SIG-M5 (cell line): ENCODE measurements at regions not wholly inside any gene's neighbourhood (a gene's known extent, or its start where the extent isn't known, plus 50 kb on each side); places are given as distances from the start of the nearest gene placed in this dataset.

Experiments used
- DNase-seq: peaks from one replicate; lab custom pipeline; 2025; lab: John Stamatoyannopoulos, UW

DNA sequence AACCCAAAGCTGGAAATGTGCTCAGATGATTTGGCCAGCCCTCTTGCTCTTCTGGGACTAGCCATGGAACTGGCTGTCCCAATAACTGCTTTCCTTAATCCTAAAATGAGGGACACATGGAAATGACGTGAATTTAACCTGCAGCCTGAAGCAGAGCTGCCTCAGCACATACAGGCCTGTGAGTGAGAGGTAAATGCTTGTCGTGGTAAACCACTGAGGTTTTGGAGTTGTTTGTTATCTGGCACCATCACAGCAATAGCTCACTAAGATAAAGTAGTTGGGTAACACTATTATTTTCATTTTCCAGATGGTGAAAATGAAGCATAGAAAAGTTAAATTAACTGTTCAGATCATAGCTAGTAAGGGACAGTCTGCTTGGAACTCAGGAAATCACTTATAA lies 333.4 kb upstream of the CHD6 start:
- no peak for DNase-seq

DNA sequence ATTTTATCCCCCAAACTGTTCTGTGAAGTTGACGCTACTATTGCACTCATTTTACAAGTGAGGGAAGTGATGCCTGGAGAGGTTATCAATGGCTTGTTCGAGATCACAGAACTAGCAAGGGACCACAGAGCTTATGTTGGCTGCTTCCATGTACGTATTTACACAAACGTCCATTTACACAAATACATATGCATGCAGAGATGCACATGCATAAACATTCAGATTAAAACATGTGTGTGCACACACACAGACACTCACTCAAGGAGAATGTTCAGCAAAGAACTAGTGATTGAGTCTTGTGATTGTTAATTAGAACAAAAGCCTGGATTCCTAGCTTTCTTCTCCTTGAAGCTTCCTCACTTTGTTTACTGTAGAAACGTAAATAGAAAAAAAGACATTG lies 321.5 kb upstream of the CHD6 start:
- DNase-seq, result no peak

DNA sequence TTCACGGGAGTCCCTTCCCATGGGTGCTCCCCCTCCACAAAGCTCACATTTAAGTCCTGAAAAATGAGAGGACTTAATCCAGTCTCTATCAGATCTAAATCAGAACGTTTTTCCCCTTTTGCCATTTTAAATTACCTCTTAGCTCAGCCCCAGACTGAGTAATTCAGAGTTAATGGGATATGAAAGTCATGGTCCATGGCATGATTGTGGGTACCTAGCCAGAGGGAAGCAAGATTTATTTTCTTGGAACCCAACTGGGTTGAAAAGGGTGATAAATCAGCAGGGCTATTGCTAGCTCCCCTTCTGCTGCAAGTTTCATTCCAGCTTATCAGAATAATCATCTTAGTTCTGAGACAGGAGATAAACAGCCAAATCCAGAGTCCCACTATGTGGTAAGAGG lies 320.2 kb upstream of the CHD6 start:
- DNase-seq, result no peak

DNA sequence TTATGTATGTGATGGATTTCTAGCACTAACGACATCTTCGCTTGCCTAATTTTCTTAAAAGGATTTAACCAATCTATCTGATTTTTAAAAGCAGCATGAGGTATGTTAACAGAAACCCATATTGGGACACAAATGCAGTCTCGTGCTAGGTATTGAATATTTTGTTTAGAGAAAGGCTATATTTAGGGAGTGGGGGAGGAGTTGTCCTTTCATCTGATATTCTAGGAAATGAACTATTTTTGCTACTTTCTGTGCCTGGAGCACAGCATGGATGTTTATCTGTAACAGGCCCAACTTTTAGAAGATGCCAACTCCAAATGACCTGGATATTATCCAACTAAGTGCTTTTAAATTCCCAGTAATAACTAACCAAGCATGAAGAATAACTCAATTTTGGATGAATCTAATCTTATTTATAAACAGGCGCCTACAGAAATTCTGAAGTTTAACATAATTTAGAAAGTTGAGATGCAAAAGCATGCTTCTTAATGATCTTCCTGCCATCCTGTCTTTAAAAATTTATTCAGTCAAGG lies 317.1 kb upstream of the CHD6 start:
- no peak for DNase-seq

DNA sequence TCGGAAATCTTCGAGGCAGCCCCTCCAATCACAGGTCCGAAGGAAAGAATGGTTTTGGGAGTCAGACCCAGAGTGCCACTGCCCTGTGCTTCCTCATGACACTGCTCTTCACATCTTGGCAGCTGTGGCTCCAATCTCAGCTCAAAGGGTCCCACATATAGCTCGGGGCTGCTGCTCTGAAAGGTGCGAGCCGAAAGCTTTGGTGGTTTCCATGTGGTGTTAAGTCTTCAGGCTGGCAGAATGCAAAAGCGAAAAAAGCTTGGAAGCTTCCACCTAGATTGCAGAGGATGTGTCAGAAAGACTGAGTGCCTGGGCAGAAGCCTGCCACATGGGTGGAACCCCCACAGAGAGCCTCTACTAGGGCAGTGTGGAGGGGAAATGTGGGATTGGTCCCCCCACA lies 314.3 kb upstream of the CHD6 start:
- no peak for DNase-seq

DNA sequence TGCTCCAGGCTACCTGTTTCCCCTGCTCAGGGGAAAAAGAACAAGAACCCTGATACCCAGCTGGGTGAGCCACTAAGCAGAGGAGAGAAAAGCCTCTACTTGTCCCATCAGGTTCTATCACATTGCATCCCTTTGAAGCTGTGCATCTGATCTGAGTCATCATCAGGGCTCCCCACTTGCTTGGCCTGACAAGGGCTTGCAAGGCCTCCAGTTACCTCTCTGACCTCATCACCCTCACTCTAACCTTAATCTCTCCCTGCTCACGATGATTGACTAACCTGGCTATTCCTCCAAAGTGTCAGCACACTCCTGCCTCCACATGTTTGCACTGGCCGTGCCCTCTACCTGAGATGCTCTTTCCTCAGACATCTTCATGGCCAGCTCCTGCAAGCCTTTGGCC lies 309.5 kb upstream of the CHD6 start:
- DNase-seq, result no peak

DNA sequence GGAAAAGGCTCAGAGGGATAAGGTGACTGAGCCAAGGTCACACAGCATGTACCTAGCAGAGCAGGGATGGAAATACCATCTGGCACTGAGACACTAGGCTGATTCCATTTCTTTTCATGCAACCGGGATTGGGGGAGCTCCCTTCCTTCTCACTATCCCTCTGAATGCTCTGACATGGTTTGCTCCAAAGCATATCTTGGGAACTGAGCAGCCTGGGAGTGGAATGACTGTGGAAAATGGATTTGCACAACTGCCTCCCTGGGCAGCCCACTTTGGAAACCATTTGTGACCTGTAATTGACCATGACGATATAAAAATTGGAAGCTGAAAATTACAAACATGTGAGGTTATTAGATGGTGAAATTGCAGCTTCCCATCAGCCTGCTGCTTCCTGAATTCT lies 309.0 kb upstream of the CHD6 start:
- DNase-seq, result no peak

DNA sequence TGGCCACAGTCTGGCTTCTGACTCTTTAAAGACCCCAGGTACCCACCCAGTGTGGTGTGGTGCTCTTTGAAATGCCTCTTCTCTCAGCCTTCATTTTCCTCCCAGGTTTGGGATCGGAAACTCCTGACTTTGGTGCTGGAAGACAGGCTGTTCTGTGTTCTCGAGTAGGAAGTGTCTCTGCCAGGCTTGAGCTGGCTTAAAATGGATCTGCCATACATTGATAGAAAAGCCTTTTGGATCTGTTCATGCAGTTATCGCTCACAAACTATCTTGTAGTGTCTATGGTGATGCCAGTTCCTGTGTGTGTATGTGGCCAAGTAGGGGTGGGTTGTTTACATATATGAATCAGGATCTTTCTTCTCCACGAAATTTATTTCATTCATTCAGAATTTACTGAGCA lies 307.3 kb upstream of the CHD6 start:
- DNase-seq, result no peak

DNA sequence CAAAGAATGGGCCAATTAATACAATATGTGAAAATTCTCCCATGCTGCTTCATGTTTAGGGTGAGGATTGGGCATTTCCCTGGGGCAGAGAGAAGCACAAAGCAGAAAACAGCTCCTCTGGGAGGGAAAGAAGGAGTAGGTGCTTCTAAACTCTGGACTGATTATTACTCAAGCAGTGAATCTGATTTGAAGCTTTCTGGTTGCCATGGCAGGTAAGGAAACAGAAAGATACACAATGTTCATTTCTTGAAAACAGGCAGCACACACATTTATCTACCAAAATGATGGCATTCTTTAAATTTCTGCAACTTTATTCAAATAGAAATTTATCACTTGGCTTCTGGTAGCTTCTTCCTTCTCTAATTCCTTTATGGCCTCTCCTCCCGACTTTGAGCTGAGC lies 305.4 kb upstream of the CHD6 start:
- DNase-seq, result no peak

DNA sequence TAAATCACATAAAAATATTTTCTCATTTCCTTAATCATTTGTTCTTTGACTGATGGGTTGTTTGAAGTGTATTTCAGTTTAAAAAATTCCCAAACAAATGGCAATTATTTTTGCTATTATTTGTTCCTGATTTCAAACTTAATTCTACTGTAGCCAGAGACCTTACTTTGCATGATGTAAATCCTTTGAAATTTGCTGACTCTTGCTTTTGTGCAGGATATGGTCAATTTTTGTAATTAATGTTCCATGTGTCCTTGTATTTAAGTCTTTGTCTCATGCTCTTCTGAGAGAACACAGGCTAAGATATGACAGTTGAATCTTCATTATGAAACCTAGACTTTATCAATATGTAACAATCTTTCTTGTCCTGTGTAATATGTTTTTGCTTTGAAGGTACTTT lies 295.0 kb upstream of the CHD6 start:
- DNase-seq, result no peak

DNA sequence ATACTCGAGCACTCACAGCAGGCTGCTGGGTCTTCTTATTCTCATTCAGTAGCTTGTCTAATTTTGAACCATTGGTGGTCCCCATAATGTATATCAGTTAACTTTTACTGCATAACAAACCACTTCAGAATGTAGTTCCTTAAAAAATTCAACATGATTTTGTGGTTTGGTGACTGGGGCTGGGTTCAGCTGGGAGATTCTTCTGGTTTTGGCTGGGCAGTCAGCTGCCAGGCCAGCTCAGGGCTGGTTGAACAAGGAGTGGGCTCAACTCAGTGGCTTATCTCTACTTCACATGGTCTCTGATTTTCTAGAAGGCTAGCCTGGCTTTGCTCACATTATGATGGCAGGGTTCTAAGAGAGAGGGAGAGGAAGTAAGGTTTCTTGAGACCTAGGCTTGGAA lies 292.4 kb upstream of the CHD6 start:
- no peak for DNase-seq

DNA sequence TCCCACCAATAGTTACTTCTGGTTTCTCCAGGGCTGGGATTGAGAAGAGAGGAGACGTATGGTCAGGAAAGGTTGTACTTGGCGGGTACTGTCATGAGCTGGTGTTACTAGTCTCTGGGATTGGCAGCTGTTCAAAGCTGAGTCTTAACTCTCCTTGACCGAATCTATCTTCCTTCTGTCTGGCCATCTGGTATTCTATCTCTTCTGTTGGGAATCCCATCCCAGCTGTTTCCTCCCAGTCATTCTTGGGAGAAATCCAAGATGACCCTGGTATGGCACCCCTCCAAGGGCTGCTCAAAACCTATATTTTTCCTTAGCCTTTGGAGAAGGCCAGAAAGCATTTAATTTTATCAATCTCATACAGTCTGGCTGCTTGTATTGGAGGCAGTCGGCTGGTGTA lies 287.0 kb upstream of the CHD6 start:
- DNase-seq, result no peak

DNA sequence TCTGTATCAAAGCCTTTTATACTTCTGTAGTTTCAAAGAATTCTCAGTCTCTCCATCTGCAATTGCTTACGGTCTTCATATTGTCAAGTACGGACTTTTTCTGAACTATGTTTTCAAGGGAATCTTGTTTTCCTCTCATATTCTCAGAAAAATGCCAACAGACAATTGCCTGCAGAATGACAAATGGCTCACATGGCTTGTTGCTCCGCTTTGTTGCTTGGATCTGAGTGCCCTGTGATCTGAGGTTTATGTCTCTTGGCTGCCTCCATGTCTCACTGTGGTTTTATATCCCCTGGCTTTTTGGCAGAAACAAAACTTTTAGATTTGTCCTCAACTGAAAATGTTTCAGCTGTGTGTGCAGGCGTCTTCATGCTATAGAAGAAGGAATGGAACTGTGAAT lies 285.4 kb upstream of the CHD6 start:
- no peak for DNase-seq

DNA sequence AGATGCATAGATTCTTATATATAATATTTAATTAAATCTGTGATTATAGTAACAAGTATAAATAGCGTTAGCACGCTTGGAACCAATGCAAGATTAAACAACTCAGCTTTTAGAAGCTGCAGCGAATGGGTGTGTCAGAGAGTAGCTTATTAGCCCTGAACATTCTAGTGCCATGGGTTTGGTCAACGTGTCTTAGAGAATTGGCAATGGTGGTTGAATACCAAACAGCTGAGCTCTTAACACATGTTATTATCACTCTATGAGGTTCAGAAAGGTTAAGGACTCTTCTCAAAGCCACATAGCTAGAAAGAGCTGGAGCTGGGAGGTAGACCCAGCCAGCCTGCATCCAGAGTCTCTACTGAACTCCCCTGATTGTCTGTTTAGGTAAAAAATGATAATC lies 284.2 kb upstream of the CHD6 start:
- no peak for DNase-seq

DNA sequence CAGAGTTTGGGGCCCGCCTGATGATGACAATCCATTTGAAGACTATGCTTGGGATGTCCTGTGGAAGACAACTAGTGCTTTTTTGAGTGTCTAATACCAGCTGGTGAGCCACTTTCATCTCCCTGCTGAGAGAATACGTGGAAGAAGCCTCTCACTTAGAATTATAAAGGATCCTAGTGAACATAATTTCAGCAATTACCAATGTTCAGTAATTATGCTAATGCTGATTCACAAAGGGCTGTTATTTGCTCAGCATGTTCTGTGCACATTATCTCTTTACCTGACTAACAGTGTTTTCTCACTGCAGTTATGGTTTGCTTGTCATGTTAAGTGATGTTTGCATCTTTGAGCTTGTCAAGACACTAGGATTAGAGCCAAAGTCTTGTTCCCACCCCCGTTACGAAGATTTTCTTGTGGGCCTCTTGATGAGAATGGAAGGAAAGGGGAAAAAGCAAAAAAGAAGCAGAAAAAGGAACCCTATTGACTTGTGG lies 282.1 kb upstream of the CHD6 start:
- no peak for DNase-seq

DNA sequence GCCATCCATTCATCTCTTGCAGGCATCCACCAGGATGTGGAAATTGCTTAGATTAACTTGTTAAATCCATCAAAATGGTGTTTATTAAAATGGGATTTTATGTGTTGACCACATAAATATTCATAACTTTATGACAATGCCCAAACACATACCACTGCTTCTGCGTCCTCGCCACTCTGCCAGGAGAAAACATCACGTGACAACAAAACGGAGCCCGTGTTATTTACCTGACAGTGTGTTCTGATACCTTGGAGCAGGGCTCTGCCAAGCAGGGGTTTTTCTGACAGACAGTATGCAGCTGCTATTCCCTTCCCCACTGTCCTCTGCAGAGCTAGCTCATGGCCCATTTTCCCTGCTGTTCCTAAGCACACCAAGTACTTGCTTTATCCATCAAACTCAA lies 279.5 kb upstream of the CHD6 start:
- DNase-seq, result no peak

DNA sequence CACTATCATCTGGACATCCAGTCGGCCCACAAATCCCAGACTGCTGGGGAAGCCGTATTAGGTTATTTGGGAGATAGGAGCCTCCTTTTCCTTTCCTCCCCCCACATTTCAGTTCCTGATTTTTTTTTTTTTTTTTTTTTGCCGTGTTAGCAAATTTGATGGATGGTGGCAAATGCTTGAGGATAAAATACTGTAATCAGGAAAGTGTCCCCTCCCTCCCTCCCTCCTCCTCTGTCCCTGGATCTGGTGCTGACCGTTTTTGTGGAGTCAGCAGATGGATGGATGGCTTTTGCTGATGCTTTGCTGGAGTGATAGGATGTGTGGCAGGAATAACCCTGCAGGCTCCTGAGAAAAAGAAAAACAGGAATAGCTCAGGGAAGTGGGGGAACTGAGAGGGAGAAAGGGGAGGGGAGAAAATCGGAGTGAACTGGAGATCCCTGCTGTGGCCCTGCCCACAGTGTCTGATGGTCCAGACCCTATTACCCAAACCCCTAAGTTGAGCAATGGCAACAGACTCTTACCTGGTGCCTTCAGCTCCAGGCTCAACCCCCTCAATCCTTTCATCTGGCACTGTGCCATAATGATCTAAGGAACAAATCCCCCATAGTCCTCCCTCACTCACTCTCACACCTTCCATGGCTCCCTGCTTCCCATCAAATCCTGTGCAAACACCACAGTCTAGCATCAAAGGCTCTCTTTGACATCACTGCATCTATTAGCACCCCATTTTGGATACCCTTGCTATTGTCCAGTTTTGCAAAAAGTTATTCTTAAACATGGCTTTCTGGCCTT lies 277.3 kb upstream of the CHD6 start:
- DNase-seq, result no peak

DNA sequence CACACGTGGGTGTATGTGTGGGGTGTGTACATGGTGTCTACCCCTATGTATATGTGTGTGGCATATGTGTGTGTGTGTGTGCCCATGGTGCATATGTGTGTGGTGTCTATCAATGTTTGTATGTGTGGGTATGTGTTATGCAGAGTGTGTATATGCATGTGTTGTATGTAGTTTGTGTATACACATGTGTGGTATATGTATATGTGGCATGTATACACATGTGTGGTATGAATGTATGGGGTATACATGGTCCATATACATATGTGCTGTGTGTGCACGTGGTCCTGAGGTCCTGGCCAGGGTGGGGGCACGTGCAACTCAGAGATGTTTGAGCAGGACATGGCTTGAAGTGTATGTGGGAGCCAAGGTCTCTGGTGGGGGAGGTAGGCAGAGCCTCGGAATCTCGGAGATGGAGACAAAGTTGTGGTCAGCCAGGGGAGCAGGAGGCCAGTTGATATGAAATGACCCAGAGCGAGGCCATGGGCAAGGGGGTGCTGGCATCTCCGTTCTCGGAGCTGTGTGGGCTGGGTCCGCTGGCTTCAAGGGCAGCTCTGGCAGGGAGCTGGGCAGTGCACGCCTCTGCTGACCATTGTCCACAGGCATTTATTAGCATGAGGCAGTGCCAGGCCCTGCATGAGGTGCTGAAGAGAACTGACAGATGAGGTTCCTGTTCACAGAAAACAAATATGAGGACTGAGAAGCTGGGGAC lies 276.2 kb upstream of the CHD6 start:
- DNase-seq, result no peak

DNA sequence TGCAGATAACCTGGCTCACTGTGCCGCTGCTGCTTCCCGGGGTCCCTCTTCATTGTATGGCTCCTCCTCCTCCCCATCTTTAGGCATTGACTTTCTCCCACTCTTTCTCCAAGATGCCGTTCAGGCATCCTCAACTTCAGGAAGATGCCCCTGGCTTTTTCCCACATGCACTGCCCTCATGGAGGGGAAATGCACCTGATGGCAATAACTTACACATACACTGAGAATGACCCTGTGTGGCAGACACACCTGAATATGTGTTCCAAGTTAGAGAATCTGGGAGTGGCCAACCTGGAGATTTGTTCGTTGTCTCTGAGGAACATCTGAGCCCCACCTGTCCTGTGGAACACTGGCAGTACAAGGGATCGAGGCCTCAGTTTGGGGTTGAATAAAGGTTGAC lies 273.9 kb upstream of the CHD6 start:
- DNase-seq, result no peak

DNA sequence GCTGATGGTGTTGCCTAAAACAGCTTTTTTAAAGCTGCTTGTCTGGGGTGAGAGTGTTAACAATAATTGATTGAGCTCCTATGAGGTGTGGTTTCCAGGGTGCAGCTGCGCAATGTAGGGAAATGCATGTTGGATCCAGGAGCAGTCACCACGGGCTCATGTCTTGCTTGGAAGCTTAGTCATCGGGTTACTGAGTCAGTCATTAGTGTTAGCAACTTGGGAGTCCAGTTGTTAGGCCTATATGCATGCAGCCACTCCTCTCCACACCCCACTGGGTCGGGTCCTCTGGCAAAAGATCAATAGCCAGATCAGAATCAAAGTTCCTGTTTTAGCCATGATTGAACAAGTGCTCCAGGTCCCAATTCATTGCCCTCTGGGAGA lies 271.7 kb upstream of the CHD6 start:
- no peak for DNase-seq

DNA sequence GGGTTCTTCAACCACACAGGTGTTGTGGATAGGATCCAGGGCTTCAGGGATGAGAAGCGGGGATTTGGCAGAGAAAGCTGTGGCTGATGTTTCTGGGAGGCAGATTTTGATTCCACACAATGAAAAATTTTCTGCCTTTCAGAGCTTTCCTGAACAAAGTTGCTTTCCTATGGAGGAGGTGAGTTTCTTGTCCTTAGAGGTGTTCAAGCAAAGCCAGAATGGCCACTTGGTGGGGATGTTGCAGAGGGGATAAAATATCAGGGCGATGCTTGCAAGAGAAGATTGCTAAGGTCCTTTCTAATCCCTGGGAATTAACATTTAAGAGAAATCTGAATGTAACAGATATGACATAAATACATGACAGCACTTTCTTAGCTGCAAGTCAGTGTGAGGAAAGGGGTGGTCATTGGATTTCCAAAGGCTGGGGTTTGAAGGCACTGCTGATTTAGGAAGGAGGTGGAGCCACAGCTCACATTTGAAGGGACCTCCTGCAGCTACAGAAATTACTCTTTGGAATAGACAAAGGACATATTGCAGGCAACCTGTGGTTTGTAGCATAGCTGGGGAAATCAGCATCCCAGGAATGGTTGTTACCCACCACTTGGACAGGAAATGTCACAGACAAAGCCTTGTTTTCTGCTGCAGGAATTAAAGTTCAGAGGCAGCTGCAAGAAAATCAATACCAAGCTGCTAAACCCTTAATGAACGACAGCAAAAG lies 271.1 kb upstream of the CHD6 start:
- no peak for DNase-seq

DNA sequence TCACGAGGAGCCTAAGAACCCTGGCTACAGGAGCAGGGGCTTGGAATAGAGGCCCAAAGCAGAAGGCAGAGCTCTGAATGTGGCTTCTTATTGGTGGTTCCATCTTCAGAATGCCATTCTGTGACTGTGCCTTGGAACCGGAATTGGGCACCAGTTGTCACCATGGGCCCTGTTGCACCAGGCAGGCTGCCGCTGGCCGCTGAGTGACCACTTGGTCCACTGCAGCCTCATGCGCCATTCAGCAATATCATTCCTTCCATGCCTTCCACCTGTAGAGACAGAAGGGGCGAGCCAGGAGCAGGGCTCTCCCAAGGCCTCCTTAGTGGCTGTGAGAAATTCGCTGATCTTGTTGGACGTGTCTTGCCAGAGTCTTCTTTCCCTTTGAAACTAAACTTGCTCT lies 270.3 kb upstream of the CHD6 start:
- no peak for DNase-seq

DNA sequence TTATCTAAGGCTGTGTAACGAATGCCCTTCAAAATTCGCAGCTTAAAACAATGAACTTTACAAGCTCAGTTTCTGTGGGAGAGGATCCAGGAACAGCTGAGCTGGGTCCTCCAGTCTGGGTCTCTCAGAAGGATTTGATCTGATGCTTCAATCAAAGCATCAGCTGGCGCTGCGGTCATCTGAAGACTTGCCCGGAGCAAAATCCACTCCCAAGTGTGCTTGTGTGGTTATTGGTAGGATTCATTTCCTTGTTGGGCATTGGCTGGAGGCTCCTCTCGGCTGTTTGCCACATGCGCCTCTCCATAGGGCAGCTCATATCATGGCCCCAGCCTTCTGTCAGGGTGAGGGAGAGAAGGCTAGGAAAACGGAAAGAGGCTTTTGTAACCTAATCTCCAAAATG lies 269.3 kb upstream of the CHD6 start:
- DNase-seq, result no peak
